Umbilical cord (tissue), 1 donor: ENCODE measurements at regions not wholly inside any gene's neighbourhood (a gene's known extent, or its start where the extent isn't known, plus 50 kb on each side); places are given as distances from the start of the nearest gene placed in this dataset.
"Not testable (repeated sequence)": the region's sequence is repeated elsewhere in the genome, so short reads cannot be mapped to it uniquely, and the experiment has no call there.

ENCODE experiments used
- DNase-seq: peaks from one replicate; pipeline ENCODE4 v3.0.0-alpha.2; 2015; ENCODE audit warnings: low spot score

GRCh38 chr10:108608860-108609259 is 1314.5 kb downstream of the XPNPEP1 start:
- DNase-seq = no peak

DNA sequence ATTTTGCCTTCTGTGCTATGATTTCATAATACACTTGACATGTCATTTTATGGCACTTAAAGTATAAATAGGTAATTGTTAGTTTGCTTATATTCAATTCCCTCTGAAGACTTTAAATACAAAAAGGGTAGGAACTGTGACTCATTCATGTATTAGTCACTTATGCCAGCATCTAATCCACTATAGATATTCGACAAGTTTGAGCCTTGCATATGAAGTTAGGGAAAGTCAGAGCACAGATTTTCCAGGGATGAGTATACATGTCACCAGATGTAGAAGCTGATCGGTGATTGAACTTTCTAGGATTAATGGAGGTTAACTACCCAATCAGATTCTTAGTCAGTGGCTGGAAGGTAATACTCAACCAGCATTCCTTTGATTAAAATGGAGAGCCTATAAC is 1321.5 kb downstream of the XPNPEP1 start:
- DNase-seq = no peak

DNA sequence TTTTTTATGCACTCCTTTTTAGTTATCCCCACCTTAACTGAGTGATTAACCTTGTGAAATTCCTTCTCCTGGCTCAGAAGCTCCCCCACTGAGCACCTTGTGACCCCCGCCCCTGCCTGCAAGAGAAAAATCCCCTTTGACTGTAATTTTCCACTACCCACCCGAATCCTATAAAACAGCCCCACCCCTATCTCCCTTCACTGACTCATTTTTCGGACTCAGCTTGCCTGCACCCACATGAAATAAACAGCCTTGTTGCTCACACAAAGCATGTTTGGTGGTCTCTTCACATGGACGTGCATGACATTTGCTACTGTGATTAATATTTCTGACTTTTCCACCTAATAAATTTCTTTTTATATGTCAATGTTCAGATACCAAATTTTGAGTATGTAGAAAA is 1322.8 kb downstream of the XPNPEP1 start:
- not testable (repeated sequence) for DNase-seq

DNA sequence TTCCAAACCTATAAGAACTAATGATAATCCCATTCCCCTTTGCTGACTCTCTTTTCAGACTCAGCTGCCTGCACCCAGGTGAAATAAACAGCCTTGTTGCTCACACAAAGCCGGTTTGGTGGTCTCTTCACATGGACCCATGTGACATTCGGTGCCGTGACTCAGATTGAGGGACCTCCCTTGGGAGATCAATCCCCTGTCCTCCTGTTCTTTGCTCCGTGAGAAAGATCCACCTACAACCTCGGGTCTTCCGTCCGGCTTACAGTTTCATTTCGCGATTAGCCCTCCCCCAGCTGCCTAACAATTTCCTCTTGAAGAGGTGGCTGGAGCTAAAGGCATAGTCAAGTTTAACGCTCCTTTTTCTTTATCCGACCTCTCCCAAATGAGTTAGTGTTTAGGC is 1324.0 kb downstream of the XPNPEP1 start:
- DNase-seq = not testable (repeated sequence)

GRCh38 chr10:108598831-108599230 is 1324.5 kb downstream of the XPNPEP1 start:
- no peak for DNase-seq

DNA sequence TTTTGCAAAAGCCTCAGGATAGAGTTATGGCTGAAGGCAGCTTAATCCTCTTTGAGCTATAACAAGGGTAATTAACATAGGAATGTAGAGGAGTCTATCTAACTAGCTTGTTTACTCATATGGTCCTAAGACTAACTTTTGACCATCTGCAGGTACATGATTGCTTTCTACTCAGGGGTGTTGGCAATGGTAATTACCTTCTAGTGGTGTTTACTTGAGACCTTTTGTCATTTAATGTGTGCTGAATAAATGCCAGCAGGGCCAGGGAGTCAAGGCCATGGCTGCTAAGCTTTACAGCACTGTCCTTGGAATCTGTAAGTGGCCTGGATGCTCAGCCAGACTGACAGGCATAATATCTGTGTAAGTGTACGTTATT is 1325.0 kb downstream of the XPNPEP1 start:
- no peak for DNase-seq

- DNase-seq = no peak
These were observed 1325.5 kb downstream of the XPNPEP1 start for GRCh38 chr10:108597657-108598319.

DNA sequence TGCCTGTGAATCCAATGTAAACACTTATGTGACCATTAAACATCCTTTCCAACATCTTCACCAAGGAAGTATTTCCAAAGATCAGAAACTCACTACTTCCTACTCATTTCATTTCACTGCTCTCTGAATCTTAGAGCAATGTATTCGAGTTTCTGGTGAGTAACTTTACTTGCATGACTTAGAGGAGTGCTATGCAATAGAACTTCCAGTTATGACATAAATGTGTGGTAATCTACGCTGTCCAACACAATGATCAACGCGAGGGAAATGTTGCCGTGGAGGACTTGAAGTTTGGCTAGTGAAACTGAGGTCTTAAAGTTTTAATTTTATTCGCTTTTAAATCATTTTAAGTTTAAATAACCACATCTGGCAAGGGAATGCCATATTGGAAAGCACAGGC is 1326.3 kb downstream of the XPNPEP1 start:
- DNase-seq = no peak

DNA sequence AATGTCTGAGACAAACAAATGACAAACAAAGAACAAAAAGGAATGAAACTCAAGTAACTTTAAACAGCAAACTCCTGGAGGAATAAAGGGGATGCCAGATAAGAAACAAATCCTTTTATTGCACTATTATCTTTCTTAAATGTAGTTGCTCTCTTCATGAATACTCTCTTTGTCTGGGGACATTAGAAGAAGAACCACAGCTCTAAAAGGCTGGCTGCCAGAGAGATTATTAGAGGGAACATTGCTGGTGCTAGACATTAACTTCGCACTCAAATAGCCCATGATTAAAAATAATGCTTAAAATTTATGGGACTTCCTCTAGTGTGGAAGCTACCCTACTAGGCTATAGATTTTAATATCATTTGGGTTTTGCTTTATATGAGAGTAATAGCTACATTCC is 1330.4 kb downstream of the XPNPEP1 start:
- DNase-seq = no peak

DNA sequence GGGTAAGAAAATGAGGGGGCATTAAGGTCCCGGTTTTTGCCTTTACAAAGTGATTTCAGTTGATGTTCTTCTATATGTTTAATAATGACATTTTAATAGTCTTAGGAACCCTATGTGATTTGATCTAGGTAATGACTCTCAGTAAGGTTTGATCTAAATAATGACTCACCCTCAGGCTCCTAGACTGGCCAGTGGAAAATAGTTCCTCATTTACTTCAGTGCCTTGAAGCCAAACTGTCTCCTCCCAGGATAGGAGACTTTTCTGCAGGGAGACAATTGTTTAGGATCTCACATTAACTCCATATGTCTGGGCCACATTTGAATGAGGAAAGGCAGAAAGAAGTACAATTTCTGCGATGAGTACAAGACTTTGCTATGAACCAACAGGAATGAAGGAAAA is 1331.9 kb downstream of the XPNPEP1 start:
- DNase-seq = no peak

DNA sequence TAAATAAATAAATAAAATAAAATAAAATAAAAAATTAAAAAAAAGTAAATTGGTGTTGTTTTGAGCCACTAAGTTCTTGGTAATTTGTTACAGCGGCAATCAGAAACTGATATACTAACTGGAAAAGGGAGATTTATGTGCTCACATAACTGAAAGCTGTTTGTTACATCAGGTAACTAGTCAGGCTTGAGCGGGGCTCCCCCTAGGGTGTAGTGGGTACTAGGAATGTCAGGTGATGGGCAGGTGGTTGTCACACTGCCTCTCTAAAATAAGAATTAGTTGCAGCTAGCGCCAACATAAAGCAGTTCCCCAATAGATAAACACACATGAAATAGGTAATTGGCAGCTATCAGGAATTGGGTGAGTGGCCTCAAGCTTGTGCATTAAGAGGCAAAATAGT is 1336.9 kb downstream of the XPNPEP1 start:
- DNase-seq = no peak

DNA sequence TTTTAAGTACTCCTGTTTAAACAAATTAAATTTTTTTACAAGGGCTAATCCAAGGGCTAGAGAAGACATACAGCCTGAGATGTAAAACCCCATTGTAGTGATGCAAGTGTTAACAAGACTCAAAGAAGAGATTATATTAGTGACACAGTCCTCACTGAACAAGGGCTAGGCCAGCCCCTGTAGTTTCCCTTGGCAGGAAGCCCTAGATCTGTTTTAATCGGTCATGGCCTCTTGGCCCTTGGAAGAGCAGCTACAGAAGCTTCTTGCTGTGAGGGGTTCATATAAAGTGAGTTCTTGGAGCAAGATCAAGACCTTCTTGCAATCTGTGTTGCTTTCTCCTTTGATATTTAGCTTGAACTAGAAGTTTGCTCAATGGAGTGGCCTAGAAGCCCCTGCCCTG is 1339.4 kb downstream of the XPNPEP1 start:
- no peak for DNase-seq

- DNase-seq = no peak
These were observed 1340.4 kb downstream of the XPNPEP1 start for GRCh38 chr10:108582888-108583287.

DNA sequence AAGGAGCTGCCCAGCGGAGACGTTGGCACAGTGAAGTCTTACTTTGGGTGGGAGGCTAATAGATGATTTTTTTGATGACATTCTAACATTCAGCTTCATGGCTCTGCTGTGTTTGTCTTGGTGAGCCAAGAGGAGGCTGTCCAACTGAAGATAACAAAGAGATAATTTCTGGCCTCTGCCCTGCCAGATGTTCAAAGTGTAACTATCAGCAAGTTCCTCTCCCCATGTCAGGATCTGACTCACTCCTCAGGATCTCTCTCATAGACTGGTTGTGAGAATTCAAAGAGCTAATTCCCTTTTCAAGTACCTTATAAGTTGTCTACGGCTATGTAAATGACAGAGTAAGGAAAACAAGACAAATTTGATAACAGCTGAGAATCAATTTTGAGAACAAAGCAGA is 1340.9 kb downstream of the XPNPEP1 start:
- DNase-seq = peak; percentile 84

GRCh38 chr10:108578258-108578657 is 1345.1 kb downstream of the XPNPEP1 start:
- DNase-seq = no peak

GRCh38 chr10:108574233-108574632 is 1349.1 kb downstream of the XPNPEP1 start:
- no peak for DNase-seq

DNA sequence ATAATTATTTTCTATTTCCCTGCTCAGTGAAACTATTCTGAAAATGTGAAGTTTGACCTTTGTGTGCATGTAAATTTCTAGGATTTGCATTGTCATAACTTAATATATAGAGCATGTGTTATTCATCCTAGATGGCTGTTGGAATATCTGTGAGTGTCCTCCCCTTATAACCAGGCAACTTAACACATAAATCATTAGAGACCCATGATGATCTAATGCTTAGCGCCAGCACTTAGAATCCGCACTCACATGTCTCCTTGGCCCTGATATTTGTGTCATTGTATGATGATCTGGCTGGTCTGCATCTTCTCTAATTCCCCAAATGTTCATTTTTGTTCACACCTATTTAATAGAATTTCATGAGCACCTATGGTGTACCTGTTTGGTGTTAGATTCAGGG is 1354.5 kb downstream of the XPNPEP1 start:
- no peak for DNase-seq

DNA sequence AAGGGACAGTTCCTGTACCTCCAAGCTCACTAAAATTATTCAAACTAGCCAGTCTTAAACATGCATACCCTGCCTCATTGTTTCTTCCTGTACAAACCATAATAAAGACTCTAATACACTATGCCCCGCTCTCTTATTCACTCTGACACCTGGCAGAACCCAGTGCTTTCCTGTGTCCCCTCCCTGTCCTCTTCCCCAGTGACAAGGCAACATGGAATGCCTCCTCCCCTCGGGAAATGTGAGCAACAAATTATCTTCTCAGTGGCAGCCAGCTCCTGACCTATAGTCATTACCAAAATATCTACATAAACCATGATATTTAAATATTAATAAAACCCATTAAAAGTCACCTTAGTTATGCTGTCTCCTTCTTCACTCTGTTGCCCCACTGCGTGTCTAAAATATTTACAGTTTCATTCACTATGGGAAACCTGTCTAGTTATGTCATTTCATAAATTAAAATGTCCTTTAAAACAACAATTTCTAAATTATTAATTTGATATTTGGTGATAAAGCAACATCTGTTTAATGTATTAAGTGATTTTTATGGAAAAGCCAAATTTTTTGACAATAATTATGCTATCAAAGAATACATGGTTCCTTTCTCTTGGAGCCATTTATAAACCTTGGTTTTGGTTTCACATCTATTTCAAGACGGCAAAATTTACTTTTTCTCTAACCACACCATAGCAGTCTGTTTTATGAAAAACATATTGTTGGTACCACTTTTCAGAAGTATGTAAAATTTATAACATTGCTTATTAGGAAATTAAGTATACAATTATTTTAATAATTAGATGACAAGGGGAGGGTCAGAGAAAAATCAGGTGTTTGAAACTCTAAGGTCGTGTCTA is 1355.2 kb downstream of the XPNPEP1 start:
- no peak for DNase-seq

DNA sequence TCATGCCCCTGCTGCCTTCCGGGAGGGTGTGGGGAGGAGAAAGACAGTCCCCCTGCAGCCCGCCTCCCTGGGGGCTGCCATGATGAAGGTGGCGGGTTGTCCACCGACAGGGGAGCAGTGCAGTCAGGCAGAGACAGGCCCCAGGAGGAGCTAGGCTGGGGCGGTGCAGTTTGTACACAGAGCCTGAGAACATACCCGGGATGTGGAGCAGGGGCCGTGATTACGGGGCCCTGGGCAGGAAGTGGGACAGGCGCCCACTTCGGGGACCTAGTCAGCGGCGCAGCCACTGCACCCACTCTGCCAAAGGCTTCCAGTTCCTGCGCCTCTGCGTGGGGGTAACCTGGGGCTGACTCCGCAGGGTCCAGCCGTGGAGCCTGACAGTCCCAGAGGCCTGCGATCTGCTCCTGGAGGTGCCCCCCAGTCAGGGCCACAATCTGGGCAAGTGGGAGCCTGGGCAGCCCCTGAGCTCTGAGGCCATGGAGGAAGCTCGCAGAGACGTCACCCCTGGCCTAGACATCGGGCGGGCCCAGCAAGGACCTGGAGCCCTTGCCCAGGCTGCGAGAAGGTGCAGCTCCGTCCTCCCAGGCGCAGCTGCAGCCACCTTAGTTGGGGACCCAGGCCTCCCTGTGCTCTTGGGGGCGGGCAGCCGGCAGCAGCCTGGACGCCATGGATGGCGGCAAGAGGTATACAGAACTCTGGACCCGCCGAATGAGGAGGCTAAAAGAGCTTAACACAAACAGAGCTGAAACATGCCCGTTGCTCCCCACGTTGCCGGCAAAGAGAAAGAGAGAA is 1356.8 kb downstream of the XPNPEP1 start:
- DNase-seq = no peak

DNA sequence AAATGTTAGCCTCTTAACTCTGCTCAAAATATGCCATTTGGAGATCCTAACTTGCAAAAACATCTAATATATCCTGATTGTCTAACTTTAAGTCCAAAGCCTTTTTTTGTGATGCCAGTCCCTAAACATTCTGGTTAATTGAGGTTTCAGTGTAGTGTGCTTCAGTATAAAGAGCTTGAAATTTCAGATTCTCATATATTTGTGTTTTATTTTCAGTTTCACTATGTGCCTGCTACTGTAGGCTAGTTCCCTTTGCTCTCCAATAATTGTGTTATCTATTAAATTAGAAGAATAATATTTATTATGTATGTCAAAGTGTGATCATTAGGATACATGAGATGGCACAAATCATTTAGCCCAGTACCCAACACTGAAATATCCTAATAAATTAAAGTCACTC is 1361.2 kb downstream of the XPNPEP1 start:
- DNase-seq = no peak

DNA sequence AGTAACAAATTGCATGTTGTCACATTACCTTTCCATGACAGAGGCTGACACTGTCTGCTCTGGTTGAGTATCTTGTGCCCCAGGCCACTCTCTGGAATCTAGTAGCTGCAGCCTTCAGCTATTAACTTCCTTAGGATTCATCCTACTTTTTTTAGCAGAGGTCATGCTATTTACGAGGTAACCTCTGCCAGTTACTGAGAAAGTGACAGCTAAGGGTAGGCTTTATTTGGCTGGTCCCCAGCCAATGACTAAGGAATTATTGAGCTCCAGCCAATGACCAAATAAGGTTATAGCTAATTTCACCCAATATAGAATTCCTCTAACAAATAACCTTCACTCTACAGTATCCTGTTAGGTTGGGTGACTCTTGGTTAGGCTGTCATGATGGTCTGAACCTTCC is 1361.7 kb downstream of the XPNPEP1 start:
- no peak for DNase-seq

DNA sequence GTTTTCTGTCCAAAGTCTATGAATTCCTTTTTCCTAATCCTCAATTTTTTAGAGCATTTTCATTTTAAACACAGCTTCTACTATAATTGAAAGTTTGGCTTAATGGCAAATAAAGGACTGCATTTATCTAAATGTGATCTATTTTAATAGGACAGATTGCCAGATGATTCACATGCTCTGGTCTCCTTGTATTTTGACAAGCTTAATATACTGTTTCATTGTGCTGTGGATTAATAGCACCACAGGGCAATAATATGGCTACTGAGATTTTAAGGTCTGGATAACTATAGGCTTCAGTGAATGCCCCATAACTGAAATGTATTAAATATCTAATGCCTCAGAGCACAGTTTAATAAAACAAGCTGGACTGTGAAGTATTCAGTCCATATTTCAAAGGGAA is 1362.8 kb downstream of the XPNPEP1 start:
- no peak for DNase-seq

DNA sequence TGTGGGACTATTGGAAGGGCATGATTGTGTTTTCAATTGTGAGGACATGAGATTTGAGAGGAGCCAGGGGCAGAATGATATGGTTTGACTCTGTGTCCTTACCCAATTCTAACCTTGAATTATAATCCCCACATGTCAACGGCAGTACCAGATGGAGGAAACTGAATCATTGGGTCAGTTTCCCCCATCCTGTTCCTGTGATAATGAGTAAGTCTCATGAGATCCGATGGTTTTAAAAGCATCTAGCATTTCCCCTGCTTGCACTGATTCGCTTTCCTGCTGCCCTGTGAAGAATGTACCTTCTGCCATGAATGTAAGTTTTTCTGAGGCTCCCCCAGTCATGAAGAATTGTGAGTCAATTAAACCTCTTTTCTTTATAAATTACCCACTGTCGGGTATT is 1367.1 kb downstream of the XPNPEP1 start:
- DNase-seq = no peak
